Ascending aorta (tissue), 2 donors: ENCODE measurements at regions not wholly inside any gene's neighbourhood (a gene's known extent, or its start where the extent isn't known, plus 50 kb on each side); places are given as distances from the start of the nearest gene placed in this dataset.
"Not testable (repeated sequence)": the region's sequence is repeated elsewhere in the genome, so short reads cannot be mapped to it uniquely, and the experiment has no call there.

Experiments used
- DNase-seq, 2 donors: peaks; one replicate each; pipeline ENCODE4 v3.0.0-alpha.2; 2019; ENCODE audit warnings: low spot score in 2 of 2
- H3K27ac ChIP-seq, 2 donors: fragments of 200-600 bp; sonication (generic); one replicate each; pipeline ENCODE4 v1.5.1; 2016 to 2017; ENCODE audit warnings: mild to moderate bottlenecking in 1 of 2
- H3K27me3 ChIP-seq: fragments of 200-600 bp; sonication (generic); one replicate; pipeline ENCODE4 v1.5.1; 2017
- H3K36me3 ChIP-seq, 2 donors: fragments of 200-600 bp; sonication (generic); one replicate each; pipeline ENCODE4 v1.5.1; 2016
- H3K4me1 ChIP-seq, 2 donors: fragments of 200-600 bp; sonication (generic); one replicate each; pipeline ENCODE4 v1.5.1; 2016 to 2017; ENCODE audit warnings: mild to moderate bottlenecking in 1 of 2
- H3K4me3 ChIP-seq, 2 donors: fragments of 200-600 bp; sonication (generic); one replicate each; pipeline ENCODE4 v1.5.1; 2016 to 2017; ENCODE audit warnings: mild to moderate bottlenecking in 1 of 2
- H3K9me3 ChIP-seq, 2 donors: fragments of 200-600 bp; sonication (generic); one replicate each; pipeline ENCODE4 v1.5.1; 2016
- CTCF ChIP-seq, 3 experiments: fragments of 200-600 bp in 2 of 3; fragments of 450-650 bp in 1 of 3; sonication (generic) in 2 of 3; IDR thresholded peaks; one replicate each; pipeline ENCODE4 v1.5.1; 2016 to 2019; ENCODE audit warnings: antibody characterized with exemption in 3 of 3, mild to moderate bottlenecking in 1 of 3, moderate library complexity in 1 of 3
- intact Hi-C: fragments of 100-400 bp; cut with DNase I; formaldehyde crosslinking; loops from one replicate; pipeline ENCODE4 v1.15.1; 2023

GRCh38 chr10:60525716-60526585 is 136.3 kb upstream of the ANK3 start:
- intact Hi-C loops = no loop called here
- DNase-seq = no peak
- H3K4me3 ChIP-seq = no peak overlapping the region
- H3K36me3 ChIP-seq = no peaks in the 10 kb centered on the region
- H3K27ac ChIP-seq = no peak overlapping the region
- no peaks in the 10 kb centered on the region for H3K9me3 ChIP-seq
- H3K27me3 ChIP-seq = no peaks in the 10 kb centered on the region
- TF ChIP-seq CTCF (IDR thresholded peaks at IDR 0.05) = no peak
- H3K4me1 ChIP-seq = no peaks in the 10 kb centered on the region

- Histone ChIP-seq H3K27me3 (no peaks in the 10 kb centered on the region), H3K36me3 (no peaks in the 10 kb centered on the region), H3K27ac (no peak overlapping the region), H3K9me3 (no peaks in the 10 kb centered on the region), H3K4me1 (no peaks in the 10 kb centered on the region), H3K4me3 (no peak overlapping the region)
- no peak for DNase-seq
- intact Hi-C loops = no loop called here
- TF ChIP-seq CTCF (IDR thresholded peaks at IDR 0.05) = no peak
Measured at GRCh38 chr10:60524541-60524940, 134.9 kb upstream of the ANK3 start.

- intact Hi-C loops, H3K27ac ChIP-seq, H3K4me3 ChIP-seq, H3K9me3 ChIP-seq, H3K36me3 ChIP-seq, H3K4me1 ChIP-seq, DNase-seq, H3K27me3 ChIP-seq: not testable (repeated sequence)
Measured at GRCh38 chr10:60523371-60523770, 133.7 kb upstream of the ANK3 start.

- Histone ChIP-seq H3K9me3 (no peaks in the 10 kb centered on the region), H3K27me3 (no peaks in the 10 kb centered on the region), H3K4me3 (no peak overlapping the region), H3K27ac (no peak overlapping the region), H3K4me1 (no peaks in the 10 kb centered on the region), H3K36me3 (no peaks in the 10 kb centered on the region)
- intact Hi-C loops = no loop called here
- TF ChIP-seq CTCF (IDR thresholded peaks at IDR 0.05) = no peak
- no peak for DNase-seq
Measured at GRCh38 chr10:60522617-60523016, 132.9 kb upstream of the ANK3 start.

- no peak overlapping the region for H3K27ac ChIP-seq
- no peaks in the 10 kb centered on the region for H3K27me3 ChIP-seq
- DNase-seq = no peak
- intact Hi-C loops = no loop called here
- H3K4me1 ChIP-seq = no peaks in the 10 kb centered on the region
- H3K9me3 ChIP-seq = no peaks in the 10 kb centered on the region
- no peak overlapping the region for H3K4me3 ChIP-seq
- TF ChIP-seq CTCF (IDR thresholded peaks at IDR 0.05) = no peak
- no peaks in the 10 kb centered on the region for H3K36me3 ChIP-seq
Measured at GRCh38 chr10:60521974-60522405, 132.3 kb upstream of the ANK3 start.

GRCh38 chr10:60518745-60519144 is 129.1 kb upstream of the ANK3 start:
- H3K4me3 ChIP-seq = no peak overlapping the region
- no peaks in the 10 kb centered on the region for H3K27me3 ChIP-seq
- H3K36me3 ChIP-seq = no peaks in the 10 kb centered on the region
- intact Hi-C loops = no loop called here
- DNase-seq = no peak
- TF ChIP-seq CTCF (IDR thresholded peaks at IDR 0.05) = no peak
- no peaks in the 10 kb centered on the region for H3K9me3 ChIP-seq
- H3K4me1 ChIP-seq = no peaks in the 10 kb centered on the region
- H3K27ac ChIP-seq = no peak overlapping the region
